HG03060 (cell line): ENCODE measurements at regions not wholly inside any gene's neighbourhood (a gene's known extent, or its start where the extent isn't known, plus 50 kb on each side); places are given as distances from the start of the nearest gene placed in this dataset.
A peak's percentile ranks its signal among the peaks of the same experiment; 100 is the strongest.

ENCODE experiments used
- ATAC-seq: cut with Tn5 transposase; IDR thresholded peaks from one replicate; pipeline ENCODE4 v1.9.1; 2021; ENCODE audit warnings: low read depth, moderate number of reproducible peaks; ENCODE audit not compliant: unreplicated experiment

- ATAC-seq, result no peak
Observed at GRCh38 chr2:226256709-226257376, 542.8 kb downstream of the IRS1 start.

GRCh38 chr2:226256237-226256636, 543.4 kb downstream of the IRS1 start:
- no peak for ATAC-seq

- no peak for ATAC-seq
Observed at GRCh38 chr2:226251661-226252060, 548.0 kb downstream of the IRS1 start.

DNA sequence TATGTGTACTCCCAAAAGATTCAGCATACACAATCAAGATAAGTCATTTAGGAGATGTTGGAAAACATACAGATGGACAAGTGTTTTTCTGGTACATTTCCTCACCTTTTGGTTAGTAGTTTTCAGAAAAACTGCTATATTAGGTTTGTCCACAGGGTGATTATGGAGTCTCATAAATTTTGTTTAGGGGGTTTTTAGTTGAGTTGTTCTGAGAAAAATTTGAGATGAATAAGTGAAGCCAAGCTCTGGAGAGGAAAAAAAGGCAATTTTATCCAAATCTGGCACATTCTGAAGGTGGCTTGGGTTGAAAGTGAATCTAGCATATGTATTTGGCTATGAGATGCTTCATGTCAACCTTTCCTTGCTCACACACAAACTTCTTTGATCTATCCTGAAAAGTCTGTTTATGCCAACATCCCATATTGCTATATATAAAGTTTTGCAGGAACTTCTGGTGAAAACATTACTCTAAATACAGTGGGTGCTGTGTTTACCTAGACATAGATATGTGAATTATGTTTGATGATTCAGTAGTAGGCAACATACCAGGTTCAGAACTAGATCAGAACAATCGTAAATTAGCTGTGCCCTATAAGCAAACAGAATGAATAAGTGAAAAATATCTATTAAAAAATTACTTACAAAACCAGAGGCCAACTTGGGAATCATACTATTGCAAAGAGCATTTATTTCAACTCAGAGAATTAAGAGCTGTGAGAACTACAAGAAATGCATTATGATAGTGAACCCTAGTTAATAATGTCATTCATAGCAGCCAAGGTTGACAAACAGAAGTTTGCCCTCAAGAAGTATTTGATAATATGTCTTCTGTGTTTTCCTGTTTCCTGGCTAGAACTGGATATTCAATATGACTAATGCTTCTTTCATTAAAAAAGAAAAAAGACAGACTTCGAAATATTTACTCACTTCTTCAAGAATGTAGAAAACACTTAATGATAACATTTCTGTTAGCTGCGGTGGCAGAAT, 552.0 kb downstream of the IRS1 start:
- ATAC-seq, result no peak

- no peak for ATAC-seq
Observed at GRCh38 chr2:226234187-226234586, 565.4 kb downstream of the IRS1 start.

GRCh38 chr2:226233388-226233787, 566.2 kb downstream of the IRS1 start:
- ATAC-seq, result no peak

- no peak for ATAC-seq
Observed at GRCh38 chr2:226228080-226228479, 571.5 kb downstream of the IRS1 start.

DNA sequence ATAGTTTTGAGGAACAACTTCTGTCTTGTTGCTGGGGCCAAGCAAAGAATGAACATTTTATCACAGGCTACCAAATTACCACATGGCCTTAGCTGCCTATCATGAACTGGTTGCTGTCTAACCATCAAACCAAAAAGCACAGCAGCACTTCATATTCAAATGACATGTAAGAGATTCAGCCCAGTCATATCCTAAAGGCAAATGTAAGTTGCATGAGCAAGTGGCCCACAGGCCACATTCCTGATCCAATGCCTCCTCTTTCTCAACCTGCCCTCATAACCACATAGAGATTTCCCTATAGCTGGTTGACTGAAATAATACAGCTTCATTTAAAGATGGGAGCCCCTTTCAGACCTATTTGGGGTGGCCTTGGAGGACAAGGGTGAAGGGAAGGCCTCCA, 572.3 kb downstream of the IRS1 start:
- ATAC-seq, result no peak

DNA sequence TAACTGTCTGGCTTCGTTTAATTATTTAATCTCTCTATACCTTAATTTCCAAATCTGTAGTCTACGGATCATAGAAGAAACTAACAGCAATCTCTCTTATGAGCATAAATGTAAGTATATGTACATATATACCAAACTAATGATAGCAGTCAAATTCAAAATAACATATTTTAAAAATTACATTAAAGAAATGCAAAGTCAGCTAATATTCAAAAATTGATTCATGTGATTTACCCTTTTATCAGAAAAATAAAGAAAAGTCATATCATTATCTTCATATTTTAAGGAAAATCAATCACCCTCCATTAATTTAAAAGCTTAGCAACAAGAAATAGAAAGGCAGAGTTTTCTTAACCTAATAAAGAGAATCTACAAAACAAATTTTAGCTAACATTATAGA, 575.9 kb downstream of the IRS1 start:
- ATAC-seq, result no peak

DNA sequence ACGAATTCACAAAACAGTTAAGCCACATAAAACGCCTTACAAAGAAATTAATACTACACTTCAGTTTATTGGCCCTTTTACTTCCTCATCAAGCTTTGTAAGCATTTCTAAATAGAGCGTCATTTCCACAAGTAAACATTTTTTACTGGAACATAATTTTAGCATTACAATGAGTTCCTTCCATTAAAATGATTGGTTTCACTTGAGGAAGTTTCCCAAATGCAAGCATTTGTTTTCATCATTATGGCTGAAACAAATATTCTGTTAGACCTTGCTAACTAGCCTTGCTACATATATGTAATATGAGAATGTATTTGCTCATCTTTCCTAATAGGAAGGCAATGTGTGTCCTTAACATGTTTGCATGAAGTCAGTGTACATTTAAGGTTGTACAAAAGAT, 579.1 kb downstream of the IRS1 start:
- ATAC-seq, result no peak

DNA sequence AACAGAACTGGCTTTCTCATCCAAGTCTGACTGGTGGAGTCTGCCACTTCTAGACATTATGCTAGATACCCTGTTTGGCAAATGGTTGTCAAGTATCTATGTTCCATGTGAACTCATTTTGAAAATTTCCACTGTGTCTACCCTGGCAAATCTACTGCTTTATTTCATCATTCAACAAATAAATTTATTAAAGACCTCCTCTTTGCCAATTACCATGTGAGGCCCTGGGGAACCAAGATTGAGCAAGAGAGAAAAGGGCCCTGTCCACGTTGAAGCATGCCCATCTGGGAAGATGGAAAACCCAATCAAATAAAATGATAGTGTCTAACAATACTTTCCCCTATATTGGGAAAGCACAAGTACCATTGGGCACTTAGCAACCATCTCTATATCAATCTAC, 582.4 kb downstream of the IRS1 start:
- ATAC-seq, result no peak

- ATAC-seq, result no peak
Observed at GRCh38 chr2:226216575-226216974, 583.0 kb downstream of the IRS1 start.

DNA sequence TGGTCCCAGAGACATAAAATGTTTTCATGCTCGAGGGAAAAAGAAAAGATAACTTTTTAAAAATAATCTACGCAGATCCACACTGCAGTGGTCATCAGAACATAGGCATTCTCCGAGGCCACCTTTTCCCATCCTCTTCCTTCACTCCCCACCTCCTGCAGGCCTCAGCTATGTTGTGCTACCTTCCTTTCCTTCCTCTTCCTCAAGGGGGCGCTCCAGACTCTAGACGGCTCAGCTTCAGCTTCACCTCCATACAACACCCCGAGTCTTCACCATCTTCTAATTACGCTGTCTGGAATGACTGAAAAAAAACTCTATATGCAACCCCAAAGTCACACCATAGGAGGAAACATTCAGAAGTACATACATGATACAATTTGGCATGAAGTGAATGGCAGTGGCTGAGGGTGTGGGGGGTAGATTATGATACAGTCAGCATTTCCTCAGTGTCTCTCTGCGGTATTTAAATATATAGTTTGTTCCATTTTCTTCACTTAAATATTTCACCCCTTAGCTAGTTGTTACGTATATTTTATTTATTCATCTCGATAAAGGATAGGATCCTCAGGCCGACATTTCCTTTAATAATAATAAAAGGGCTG, 583.6 kb downstream of the IRS1 start:
- ATAC-seq, result peak; percentile 94

- ATAC-seq, result no peak
Observed at GRCh38 chr2:226213717-226214116, 585.9 kb downstream of the IRS1 start.

DNA sequence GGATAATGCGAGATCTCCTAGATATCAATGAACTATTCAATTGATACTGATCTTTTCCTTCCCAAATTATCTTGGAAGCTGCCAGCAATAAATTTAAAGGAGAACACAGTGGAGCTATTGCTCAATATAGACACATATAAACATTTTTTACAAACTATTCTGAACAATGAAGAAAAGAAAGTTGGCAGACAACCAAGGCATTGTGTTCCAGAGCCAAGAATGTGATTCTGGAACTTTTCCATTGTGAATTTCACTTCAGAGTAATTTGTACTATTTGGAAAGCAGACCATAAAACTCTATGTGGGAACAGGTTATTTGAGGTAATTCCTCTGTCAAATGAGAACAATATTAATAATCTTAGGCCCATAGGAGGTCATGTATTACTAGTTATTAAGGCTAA, 588.2 kb downstream of the IRS1 start:
- no peak for ATAC-seq

GRCh38 chr2:226208726-226209125, 590.9 kb downstream of the IRS1 start:
- ATAC-seq, result no peak

DNA sequence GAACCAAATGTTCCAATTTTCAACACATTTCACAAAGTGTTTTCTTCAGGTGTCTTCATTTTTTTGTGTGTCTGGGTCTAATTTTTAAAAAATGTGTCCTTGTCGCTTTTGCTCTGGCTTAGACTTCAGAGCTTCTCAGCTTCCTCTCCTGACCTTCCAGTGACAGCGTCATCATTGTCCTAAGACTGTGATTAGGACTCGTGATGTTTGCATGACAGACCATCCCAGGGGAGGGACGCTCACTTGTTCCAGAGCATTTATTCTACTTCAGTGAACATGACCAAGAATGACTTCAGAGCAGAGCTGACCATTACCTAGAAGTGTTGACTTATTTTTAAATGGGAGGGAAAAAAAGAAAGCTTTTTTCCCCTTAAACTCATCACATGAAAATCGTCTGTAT, 591.9 kb downstream of the IRS1 start:
- ATAC-seq, result no peak

DNA sequence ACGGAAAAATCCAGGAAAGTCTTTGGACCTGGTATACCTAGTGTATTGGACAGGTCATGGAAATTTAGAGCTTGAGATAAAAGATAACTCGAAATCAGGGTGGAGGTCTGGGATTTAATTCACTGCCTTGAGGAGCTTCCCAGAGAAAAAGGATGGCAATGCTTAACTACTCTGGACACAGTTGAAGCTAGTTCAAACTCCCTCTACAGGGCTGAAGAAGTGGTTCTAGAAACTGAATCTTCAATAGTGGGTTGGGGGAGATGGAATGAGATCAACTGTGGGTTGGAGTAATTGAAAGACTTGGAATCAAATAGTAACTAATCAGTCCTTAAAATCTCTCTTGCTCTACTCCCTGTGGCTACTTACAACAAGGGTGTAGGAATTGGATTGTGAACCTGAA, 600.1 kb downstream of the IRS1 start:
- no peak for ATAC-seq

- ATAC-seq, result no peak
Observed at GRCh38 chr2:226198956-226199355, 600.7 kb downstream of the IRS1 start.

DNA sequence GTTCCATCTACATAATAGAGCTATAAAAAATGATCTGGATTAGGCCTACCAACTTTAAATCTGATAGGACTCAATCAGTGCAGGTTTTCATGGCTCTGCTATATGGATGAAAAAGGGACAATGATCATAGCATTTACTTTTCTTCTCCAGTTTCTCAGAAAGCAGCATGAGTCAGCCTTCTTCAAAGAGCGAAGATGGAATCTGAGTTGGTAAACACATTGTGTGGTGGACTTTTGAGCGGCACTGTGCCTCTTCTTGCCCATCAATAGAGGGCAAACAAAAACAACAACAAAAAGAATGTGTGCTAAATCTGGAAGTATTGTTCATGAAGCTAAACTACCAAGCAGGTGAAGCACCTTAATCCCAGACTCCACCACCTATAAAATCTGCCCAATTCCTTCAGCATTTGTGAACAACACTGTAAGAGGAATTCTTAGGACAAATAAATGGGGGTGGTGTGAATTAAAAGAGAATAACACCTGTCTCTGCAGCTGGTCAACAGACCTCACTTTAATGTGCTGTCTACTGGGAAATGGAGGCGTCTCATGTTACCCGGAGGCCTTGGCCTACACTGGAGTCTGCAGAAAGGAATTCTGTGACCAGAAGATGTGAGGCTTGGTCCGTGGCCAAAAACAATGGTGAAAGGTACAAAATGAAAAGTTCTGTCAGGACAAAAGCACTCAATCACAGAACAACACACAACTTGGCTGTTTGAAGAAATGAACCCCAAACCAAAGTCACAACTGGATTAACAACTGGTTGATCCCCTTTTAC, 609.0 kb downstream of the IRS1 start:
- no peak for ATAC-seq

- no peak for ATAC-seq
Observed at GRCh38 chr2:226189061-226189460, 610.6 kb downstream of the IRS1 start.
